HG02885 (cell line): ENCODE measurements at regions not wholly inside any gene's neighbourhood (a gene's known extent, or its start where the extent isn't known, plus 50 kb on each side); places are given as distances from the start of the nearest gene placed in this dataset.

Experiments
- ATAC-seq: cut with Tn5 transposase; IDR thresholded peaks from one replicate; pipeline ENCODE4 v1.9.1; 2021; ENCODE audit warnings: mild to moderate bottlenecking; ENCODE audit not compliant: unreplicated experiment, poor library complexity

DNA sequence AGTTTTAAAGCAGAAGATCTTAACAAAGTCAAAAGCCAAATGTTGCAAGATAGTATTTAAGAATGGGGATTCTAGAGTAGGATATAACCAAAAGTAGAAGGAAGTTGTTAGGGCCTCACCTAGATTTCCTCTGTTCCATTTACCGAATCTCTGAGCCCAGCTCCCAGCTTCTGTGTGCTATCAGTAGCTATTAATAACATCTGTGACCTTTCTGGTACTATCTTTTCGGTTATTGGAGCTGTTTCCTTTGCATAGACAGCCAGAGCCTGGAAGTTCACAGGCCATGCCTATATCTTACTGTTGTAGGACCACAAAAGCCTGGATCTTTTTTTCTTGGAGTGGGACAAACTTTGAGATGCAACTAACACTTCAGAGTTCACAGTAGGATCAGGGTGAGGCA, 244.2 kb downstream of the PPP1R2C start:
- ATAC-seq = no peak

DNA sequence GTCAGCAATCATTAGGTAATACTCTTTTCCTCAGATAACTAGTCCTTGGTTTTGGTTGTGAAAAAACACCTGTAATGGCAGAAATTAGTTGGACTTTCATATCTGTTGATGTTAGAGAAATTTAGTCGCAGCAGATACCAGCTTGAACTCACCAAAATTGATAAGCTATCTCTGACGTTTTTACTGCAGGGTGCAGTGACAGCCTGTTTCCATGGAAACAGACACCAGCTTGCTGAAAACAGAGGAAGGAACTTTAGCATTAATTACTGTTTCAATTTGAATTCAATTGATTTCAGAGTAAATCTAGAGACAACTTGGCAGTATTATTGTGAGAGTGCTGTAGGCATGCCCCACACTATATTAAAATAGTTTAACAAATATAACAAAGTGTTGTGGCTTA, 246.5 kb downstream of the PPP1R2C start:
- no peak for ATAC-seq

DNA sequence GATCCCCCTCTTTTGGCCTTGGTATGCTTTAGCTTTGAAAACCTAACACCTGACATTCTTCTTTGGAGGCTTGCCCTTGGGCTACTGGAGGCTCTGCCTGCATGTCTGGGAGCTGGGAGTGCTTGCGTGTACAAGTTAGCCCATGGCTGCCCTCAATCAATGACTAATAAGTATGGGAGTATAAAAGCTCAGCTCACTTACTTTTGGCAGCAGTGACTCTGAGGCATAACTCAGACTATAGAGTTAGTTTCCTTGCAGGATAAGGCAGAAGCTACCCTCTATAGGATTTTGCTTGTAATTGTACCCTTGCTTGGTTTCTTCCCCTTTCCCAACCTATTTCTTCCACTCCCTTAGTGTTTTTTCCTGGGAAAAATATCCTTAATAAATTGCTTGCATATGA, 247.9 kb downstream of the PPP1R2C start:
- ATAC-seq = no peak

DNA sequence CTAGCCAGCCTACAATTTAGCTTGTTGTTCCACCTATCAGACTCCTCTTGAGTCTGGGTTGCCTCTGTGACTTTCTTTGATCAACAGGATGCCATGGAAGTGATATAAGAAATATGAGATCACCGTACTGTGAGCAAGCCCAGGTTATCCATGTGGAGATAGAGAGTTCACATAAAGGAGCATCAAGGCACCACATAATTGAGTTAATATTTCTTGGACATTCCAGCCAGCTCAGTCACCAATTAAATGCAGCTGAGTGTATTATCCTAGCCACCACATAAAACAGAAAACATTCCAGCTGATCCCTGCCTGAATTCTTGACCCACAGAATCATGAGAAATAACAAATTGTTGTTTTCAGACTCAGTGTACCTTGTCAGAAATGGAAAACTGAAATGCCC, 253.6 kb downstream of the PPP1R2C start:
- ATAC-seq = no peak

DNA sequence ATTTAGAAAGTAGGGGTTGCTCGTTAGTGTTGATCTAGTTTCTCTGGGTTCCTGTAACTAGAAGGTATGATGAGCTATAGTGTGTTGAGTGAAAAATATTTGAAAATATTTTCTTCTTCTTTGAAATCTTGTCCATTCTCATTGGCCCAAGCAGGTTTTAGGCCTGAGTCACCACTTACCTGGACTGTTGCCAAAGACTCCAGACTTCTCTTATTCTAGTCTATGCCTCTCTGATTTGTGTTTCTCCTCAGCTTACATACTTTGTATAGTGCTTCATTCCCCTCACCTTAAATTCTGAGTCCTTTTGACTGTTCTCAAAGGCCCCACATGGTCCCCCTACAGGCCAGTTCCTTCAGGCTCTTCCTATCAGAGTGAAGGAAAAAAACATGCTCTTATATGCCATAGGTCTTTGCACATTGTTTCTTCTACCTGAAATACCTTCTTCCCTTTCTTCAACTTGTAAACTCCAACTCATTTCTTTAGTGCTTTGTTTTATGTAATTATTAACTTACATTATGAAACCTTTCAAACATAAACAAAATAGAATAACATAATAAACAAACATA, 258.2 kb downstream of the PPP1R2C start:
- ATAC-seq = no peak

DNA sequence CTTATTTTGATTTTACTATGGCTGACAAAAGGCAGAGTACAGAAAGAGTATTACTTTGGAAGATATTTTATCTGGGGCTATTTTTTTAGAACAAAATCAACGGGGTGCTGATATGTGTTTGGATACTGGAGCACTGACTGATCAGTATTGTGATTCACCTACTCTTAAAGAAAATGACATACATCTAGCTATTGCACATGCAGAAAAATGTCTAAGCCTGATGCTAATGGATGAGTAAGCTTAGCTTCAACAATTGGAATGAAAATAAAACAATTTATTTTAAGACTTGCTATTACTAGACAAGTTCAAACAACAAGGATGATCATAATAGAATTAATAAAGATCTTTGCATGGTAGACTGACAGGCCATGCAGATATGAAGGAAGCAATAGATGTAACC, 262.0 kb downstream of the PPP1R2C start:
- no peak for ATAC-seq

DNA sequence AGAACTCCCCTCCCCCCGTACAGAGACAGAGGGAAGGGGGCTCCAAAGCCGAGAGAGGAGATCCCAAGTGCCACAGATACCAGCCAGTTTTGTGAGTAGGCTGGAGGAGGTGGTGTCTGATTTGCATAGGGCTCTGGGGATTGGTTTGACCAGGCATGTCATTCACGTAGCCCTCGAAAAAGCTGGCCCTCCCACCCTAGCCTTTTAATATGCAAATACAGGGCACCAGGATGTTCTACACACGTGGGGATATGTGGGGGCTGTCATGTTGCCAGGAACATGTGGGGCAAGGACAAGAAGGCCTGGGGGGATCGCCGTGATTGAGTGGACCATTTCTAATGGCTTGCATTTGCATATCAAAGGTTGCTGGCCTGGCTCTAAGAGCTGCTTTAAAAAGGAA, 272.9 kb downstream of the PPP1R2C start:
- ATAC-seq = no peak

DNA sequence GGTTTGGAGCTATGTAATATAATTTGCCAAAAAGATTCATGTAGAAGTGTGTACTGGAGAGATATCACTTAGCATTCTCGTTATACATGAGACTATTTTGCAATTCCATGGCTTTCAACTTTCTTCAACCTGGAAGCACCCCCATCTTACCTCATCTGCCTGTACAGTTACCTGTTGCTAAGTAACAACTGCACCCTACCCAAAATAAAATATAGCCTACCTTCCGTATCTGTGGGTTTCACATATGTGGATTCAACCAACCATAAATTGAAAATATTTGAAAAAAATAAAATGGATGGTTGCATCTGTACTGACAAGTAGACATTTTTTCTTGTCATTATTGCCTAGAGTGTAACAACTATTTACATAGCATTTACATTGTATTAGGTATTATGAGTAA, 278.3 kb downstream of the PPP1R2C start:
- no peak for ATAC-seq

DNA sequence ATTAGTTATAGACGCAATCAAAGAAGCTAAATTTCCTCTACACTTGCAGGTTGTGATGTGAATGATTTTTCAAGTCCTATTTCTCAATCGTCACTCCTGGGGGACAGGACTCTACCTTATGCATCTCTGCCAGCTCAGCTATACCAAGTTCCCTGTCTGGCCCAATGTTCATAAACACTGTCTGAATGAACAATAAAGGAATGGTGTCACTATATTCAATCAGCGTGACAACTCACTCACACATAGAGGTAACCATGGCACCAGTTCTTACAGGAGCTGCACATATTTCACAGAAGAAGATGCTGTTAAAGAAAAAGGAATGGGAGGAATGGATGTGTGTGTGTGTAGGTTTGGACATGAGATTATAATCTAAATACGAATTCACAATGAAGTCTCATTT, 280.6 kb downstream of the PPP1R2C start:
- no peak for ATAC-seq

DNA sequence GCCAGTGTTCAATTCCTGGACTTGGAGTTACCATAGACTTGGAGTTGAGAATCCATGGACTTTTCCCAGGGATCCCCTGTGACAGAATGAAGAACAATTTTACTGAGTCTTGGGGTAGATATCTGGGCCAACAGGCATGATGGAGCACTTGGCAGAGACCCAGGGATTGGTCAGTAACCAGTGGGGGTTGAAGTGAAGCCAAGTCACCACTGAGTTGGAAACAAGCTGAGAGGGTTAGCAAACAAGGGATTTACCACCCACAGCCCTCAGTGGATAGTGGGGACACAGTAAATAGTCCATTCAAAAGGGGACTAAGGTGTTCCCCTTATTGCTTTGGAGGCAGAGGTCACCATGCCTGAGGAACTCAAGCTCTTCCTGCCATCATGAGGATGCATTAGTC, 281.7 kb downstream of the PPP1R2C start:
- ATAC-seq = no peak

DNA sequence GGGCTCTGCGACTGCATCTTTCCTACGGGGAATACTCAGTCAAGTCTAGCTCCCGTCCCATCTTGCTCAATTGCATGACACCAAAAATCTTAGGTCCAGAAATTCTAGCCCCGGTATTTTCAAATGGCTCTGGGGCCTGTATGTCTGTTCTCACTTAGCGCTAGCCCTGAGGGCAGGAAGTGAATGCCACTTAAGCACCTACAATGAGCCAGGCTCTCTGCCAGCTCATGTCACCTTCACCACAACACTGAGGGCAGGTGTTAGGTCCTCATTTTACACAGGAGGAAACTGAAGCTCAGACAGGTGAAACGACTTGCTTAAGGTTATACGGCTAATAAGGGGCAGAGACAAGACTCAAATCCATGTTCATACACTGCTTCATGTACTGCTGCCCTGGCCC, 282.8 kb downstream of the PPP1R2C start:
- ATAC-seq = no peak

DNA sequence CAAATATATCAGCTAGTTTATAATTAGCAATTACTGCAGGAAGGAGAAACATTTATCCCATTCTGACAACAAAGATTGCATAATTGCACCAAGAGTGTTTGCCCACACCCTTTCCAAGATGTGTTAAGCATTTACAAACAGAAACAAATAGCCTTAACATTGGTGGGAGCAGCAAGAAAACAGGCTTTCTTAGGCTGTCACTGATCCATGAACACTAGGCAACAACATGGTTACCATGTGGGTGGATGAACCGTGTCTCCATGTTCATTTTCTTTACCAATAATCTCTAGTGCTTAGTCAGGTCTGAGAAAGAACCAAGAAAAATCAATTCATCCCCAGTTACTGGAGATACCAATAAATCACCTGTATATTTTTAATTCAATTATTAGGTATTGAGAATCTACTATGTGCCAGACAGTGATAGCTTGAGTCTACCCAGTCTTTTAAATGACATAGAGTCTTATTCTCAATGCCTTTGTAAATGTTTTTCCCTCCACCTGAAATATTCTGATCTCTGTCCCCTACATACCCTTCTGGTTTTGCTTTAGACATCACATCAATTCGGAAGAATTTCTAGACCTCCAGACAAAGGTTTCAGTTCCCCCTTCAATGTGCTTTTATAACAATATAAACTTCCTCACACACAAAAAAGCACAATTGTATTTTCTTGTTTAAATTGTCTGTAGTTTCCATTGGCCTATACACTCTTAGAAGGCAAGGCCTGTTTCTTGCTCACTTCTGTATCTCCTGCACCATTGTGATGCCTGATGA, 286.6 kb downstream of the PPP1R2C start:
- no peak for ATAC-seq

DNA sequence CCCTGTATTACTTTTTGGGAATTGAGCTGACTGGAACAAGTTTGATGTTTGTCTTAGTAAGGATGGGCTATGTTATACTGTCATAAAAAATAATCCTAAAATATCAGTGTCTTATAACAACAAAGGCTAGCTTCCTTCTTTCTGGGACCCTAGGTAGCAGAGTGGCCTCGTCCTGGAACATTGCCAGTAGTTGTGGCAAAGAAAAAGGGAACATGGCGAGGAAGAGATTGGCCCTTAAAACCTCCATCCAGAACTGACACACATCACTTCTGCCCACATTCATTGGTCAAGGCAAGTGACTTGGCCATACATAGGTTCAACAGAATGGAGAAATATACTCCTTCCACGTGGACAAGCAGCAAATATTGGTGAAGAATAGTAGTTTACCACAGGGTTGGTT, 287.9 kb downstream of the PPP1R2C start:
- no peak for ATAC-seq

DNA sequence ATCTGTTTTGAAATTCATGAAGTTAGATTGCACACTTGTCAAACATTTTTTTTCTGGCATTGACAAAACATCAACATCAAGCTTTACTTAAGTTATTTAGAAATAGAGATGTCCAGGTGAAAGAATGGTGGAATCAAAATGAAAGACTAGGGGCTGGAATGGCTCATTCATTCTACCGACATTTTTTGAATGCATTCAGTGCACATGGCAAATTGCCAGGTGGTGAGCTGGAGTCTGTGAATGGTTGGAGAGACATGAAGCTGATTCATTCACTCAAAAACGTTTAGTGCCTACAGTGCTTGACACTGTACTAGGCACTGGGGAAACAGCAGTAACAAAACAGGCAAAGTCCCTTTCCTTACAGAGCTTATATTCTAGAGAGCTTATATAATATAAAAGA, 292.4 kb downstream of the PPP1R2C start:
- no peak for ATAC-seq

DNA sequence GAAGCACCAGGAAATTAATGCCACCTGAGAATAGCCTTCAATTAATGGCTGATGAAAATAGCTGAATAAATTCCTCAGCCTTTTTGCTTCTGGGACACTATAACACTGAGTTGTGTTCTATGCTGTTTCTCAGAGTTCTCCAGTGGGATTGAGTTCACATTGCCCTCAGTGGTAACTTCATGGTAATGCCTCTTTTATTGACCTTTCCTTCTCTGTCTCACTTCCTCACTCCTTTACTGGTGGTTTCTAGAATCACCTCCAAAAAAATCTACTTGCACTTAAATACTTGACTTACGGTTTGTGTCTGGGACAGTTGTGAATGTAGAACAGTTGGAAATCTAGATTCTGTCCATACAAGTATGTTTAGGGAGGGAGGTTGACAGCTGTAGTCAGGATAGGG, 293.7 kb downstream of the PPP1R2C start:
- no peak for ATAC-seq

DNA sequence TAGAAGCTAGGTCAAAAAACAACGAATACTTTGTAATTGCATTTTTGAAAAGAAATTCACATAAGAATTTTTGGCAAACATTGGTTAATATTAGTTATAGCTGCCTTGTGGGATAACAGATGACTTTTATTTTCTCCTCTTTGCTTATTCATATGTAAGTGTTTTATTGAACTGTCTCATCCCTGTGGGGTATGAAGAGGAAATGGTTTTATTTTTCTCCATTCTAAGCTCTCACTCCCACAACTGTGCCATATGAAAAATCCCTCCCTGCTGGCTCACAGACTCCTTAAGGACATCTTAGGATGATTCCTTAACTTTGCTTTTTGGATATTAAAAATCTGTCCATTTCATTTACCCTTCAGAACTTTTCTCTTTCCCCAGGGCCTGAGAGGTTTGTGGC, 300.6 kb downstream of the PPP1R2C start:
- no peak for ATAC-seq

DNA sequence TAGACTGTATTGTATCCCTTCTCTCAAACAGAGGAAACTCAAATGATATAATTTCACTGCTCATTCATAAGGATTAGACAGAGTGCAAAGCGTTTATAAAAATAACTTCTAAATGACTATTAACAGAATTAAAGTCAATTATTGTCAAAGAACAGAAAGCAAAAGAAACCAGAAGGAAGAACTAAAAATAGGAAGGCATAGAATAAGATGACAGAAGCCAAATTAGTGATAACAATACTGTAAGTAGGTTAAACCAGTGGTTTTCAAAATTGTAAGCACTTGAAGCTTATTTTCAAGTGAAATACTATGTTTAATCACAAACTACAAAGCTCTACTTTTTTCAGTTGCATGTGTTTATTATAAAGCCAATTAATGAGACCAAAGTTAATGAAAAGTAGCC, 305.2 kb downstream of the PPP1R2C start:
- no peak for ATAC-seq

DNA sequence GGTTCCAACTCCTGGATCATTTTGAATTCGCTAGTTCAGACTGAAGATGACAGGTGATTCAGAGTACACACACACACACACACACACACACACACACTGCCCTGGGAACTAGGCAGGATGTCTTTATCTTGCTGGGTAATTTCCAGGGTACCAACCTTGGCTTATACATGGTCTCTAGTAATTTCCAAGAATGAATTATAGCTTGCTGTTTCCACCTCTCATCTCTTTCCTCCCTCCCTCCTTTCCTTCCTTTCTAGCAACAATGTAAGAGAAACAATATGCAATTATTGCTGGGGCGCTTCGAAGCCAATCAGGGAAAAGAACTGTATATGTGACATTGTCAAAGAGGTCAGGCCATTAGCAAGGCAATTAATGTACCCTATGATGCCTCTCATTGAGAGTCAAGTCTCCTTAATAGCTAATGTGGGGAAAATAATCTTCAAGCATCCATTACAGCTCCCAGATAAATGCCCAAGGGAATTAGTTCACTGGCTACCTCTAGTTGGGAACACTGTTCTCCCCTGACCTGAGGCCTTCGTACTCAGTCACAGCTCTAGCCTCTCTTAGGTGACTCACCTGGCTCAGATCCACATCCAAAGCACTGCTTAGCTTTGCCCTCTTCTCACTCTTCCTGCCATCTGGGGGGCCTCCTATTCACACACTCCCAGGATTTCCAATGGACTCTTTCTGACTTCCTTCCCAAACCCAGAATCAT, 311.5 kb downstream of the PPP1R2C start:
- no peak for ATAC-seq

DNA sequence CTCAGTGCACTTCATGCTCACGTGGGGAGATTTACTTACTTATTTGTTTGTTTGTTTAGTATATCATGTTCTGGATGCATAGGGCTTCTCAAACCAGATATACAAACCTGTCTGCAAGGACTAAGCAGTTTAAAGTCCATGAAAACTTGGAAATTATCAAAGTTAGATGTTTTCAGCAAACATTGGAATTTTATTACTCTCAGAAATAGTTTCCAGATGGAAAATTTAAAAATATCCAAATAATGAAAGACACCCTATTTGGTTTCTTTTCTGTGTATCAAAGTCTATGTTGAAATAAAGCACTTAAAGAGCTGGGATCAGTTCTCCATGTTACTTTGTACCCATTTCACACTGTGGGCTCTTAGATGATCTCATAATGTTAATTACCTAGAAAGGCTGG, 312.1 kb downstream of the PPP1R2C start:
- ATAC-seq = no peak

DNA sequence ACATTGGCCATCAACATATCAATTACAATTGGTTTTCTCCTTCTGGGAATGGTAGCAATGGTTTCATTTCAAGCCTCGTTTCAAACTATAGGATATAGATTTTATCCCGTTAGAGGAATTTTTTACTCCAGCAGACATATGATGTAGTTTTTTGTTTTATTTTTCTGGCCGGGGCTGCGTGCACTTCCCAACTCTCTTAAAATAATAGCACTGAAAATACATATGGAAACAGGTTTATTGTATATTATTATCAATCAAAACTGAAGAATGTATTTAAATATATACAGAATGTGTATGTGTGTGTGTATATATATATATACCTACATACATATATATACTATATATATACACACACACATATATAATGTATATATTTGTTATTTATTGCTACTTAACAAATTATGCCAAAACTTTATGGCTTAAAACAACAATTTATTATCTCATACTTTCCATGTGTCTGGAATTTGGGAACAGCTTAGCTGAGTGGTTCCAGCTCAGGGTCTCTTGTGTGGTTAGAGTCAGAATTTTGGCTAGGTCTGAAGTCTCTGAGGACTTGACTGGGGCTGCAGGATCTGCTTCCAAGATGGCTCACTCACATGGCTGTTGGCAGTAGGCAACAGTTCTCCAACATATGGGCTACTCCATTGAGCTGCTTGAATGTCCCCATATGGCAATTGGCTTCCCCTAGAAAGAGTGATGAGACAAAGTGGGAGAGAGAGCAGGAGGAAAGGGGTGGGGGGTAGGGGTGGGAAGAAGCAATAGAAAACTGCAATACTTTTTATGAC, 314.1 kb downstream of the PPP1R2C start:
- ATAC-seq = no peak

DNA sequence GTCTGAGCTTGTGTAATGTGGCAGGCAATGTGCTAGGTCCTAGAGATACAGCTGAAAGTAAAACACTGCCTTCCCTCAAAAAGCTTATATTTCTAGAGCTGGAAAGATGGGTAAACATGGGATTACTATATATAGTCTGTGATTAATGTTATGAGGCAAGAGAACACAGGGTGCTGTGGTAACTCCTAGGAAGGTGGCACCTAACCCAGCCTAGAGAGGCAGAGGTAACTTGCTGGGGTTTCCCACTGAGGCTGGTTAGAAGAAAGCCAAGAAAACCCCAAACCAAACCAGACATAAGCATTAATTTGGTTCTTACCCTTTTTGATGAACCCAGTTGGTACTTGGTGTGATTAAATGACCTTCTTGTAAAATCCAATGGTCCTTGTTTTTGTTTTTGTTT, 315.0 kb downstream of the PPP1R2C start:
- no peak for ATAC-seq
